ENCODE measurements at regions not wholly inside any gene's neighbourhood (a gene's known extent, or its start where the extent isn't known, plus 50 kb on each side); places are given as distances from the start of the nearest gene placed in this dataset.
A peak's percentile ranks its signal among the peaks of the same experiment; 100 is the strongest.

GRCh38 chr18:33517950-33518349 is 60.1 kb upstream of the ASXL3 start:
- H3K36me3 ChIP-seq (ENCODE audit: control insufficient read depth, insufficient read depth, low read length): no peaks in the 10 kb centered on the region
- no peaks in the 10 kb centered on the region for H3K27me3 ChIP-seq (ENCODE audit: control insufficient read depth, insufficient read depth, low read length)
- DNase-seq: no peak
- peaks cover 3% of the 10 kb centered on the region for H3K9me3 ChIP-seq (ENCODE audit: control insufficient read depth, low read depth, low read length)
- no peaks in the 10 kb centered on the region for H3K4me1 ChIP-seq (ENCODE audit: control insufficient read depth, insufficient read depth, low read length)
- H3K27ac ChIP-seq (ENCODE audit: low read length): no peak overlapping the region
- H3K4me3 ChIP-seq (ENCODE audit: low read length): no peak overlapping the region

GRCh38 chr18:33513027-33513426 is 65.0 kb upstream of the ASXL3 start:
- Histone ChIP-seq H3K4me3 (ENCODE audit: low read length) (no peak overlapping the region), H3K27ac (ENCODE audit: low read length) (no peak overlapping the region), H3K36me3 (ENCODE audit: control insufficient read depth, insufficient read depth, low read length) (no peaks in the 10 kb centered on the region), H3K4me1 (ENCODE audit: control insufficient read depth, insufficient read depth, low read length) (no peaks in the 10 kb centered on the region), H3K9me3 (ENCODE audit: control insufficient read depth, low read depth, low read length) (peaks cover 3% of the 10 kb centered on the region), H3K27me3 (ENCODE audit: control insufficient read depth, insufficient read depth, low read length) (no peaks in the 10 kb centered on the region)
- no peak for DNase-seq

GRCh38 chr18:33507019-33507418 is 66.5 kb upstream of the CCDC178 start:
- 88% methylated on average over 1 of the region's 1 CpG for WGBS (ENCODE audit: insufficient coverage, low lambda C conversion rate)
- no peaks in the 10 kb centered on the region for H3K4me1 ChIP-seq (ENCODE audit: control insufficient read depth, insufficient read depth, low read length)
- no peak overlapping the region for H3K4me3 ChIP-seq (ENCODE audit: low read length)
- no peak overlapping the region for H3K27ac ChIP-seq (ENCODE audit: low read length)
- DNase-seq: no peak
- H3K9me3 ChIP-seq (ENCODE audit: control insufficient read depth, low read depth, low read length): no peaks in the 10 kb centered on the region
- H3K27me3 ChIP-seq (ENCODE audit: control insufficient read depth, insufficient read depth, low read length): no peaks in the 10 kb centered on the region
- H3K36me3 ChIP-seq (ENCODE audit: control insufficient read depth, insufficient read depth, low read length): no peaks in the 10 kb centered on the region

GRCh38 chr18:33505798-33506197 is 65.3 kb upstream of the CCDC178 start:
- Histone ChIP-seq H3K9me3 (ENCODE audit: control insufficient read depth, low read depth, low read length) (no peaks in the 10 kb centered on the region), H3K27me3 (ENCODE audit: control insufficient read depth, insufficient read depth, low read length) (no peaks in the 10 kb centered on the region), H3K4me3 (ENCODE audit: low read length) (no peak overlapping the region), H3K27ac (ENCODE audit: low read length) (no peak overlapping the region), H3K4me1 (ENCODE audit: control insufficient read depth, insufficient read depth, low read length) (no peaks in the 10 kb centered on the region), H3K36me3 (ENCODE audit: control insufficient read depth, insufficient read depth, low read length) (no peaks in the 10 kb centered on the region)
- no peak for DNase-seq

- Histone ChIP-seq H3K27me3 (ENCODE audit: control insufficient read depth, insufficient read depth, low read length) (no peaks in the 10 kb centered on the region), H3K27ac (ENCODE audit: low read length) (no peak overlapping the region), H3K4me1 (ENCODE audit: control insufficient read depth, insufficient read depth, low read length) (no peaks in the 10 kb centered on the region), H3K4me3 (ENCODE audit: low read length) (no peak overlapping the region), H3K9me3 (ENCODE audit: control insufficient read depth, low read depth, low read length) (no peaks in the 10 kb centered on the region), H3K36me3 (ENCODE audit: control insufficient read depth, insufficient read depth, low read length) (no peaks in the 10 kb centered on the region)
- no CpG with 5 or more reads among the region's 2 CpGs for WGBS (ENCODE audit: insufficient coverage, low lambda C conversion rate)
- DNase-seq: no peak
Observed at GRCh38 chr18:33505297-33505696, 64.8 kb upstream of the CCDC178 start.

GRCh38 chr18:33495278-33495677 is 54.8 kb upstream of the CCDC178 start:
- Histone ChIP-seq H3K9me3 (ENCODE audit: control insufficient read depth, low read depth, low read length) (no peaks in the 10 kb centered on the region), H3K27ac (ENCODE audit: low read length) (no peak overlapping the region), H3K36me3 (ENCODE audit: control insufficient read depth, insufficient read depth, low read length) (no peaks in the 10 kb centered on the region), H3K27me3 (ENCODE audit: control insufficient read depth, insufficient read depth, low read length) (no peaks in the 10 kb centered on the region), H3K4me1 (ENCODE audit: control insufficient read depth, insufficient read depth, low read length) (no peaks in the 10 kb centered on the region), H3K4me3 (ENCODE audit: low read length) (no peak overlapping the region)
- no CpG with 5 or more reads among the region's 1 CpG for WGBS (ENCODE audit: insufficient coverage, low lambda C conversion rate)
- DNase-seq: peak; percentile 3 to 13
